PFSK-1 (cell line): ENCODE measurements at regions not wholly inside any gene's neighbourhood (a gene's known extent, or its start where the extent isn't known, plus 50 kb on each side); places are given as distances from the start of the nearest gene placed in this dataset.

Experiments used
- POLR2AphosphoS5 ChIP-seq: IDR thresholded peaks from 2 replicates; pipeline ENCODE4 v1.6.1; 2012; ENCODE audit warnings: low read depth, mild to moderate bottlenecking, control low read depth, low read length, moderate library complexity
- TAF1 ChIP-seq: IDR thresholded peaks from 2 replicates; pipeline ENCODE4 v1.6.1; 2012; ENCODE audit warnings: low read length, control low read depth, borderline replicate concordance; ENCODE audit not compliant: insufficient read depth
- TF ChIP-seq, protein P1 (sequence below), 2 experiments: IDR thresholded peaks; 2 replicates each; pipeline versions ENCODE4 v1.6.1 to v1.8.0; 2011 to 2012; ENCODE audit warnings: low read depth in 2 of 2, low read length in 2 of 2, control low read depth in 1 of 2, inconsistent platforms in 1 of 2, mild to moderate bottlenecking in 1 of 2, moderate library complexity in 1 of 2; ENCODE audit not compliant: insufficient read depth in 1 of 2

DNA sequence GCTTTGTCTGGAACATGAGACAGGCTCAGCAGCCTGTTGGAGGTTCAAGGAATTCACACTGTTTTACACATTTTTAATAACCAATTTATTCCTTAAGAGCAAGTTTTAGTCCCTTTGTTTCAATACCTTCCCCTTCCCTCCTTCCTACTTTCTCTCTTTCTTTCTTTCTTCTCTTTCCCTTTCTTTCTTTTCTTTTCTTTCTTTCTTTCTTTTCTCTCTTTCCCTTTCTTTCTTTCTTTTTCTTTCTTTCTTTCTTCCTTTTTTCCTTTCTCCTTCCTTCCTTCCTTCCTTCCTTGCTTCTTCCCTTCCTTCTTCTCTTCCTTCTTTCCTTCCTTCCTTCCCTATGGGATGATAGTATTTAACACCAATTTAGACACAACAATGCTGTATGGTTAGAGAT, 164.2 kb downstream of the CENPF start:
- TF ChIP-seq TAF1 (no peak), POLR2AphosphoS5 (no peak)
- TF ChIP-seq, protein P1, sequence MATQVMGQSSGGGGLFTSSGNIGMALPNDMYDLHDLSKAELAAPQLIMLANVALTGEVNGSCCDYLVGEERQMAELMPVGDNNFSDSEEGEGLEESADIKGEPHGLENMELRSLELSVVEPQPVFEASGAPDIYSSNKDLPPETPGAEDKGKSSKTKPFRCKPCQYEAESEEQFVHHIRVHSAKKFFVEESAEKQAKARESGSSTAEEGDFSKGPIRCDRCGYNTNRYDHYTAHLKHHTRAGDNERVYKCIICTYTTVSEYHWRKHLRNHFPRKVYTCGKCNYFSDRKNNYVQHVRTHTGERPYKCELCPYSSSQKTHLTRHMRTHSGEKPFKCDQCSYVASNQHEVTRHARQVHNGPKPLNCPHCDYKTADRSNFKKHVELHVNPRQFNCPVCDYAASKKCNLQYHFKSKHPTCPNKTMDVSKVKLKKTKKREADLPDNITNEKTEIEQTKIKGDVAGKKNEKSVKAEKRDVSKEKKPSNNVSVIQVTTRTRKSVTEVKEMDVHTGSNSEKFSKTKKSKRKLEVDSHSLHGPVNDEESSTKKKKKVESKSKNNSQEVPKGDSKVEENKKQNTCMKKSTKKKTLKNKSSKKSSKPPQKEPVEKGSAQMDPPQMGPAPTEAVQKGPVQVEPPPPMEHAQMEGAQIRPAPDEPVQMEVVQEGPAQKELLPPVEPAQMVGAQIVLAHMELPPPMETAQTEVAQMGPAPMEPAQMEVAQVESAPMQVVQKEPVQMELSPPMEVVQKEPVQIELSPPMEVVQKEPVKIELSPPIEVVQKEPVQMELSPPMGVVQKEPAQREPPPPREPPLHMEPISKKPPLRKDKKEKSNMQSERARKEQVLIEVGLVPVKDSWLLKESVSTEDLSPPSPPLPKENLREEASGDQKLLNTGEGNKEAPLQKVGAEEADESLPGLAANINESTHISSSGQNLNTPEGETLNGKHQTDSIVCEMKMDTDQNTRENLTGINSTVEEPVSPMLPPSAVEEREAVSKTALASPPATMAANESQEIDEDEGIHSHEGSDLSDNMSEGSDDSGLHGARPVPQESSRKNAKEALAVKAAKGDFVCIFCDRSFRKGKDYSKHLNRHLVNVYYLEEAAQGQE (IDR thresholded peaks at IDR 0.05; ENCODE audit: insufficient read depth in 1 of 2, low read depth in 2 of 2, low read length in 2 of 2): no peak
